ENCODE measurements at regions not wholly inside any gene's neighbourhood (a gene's known extent, or its start where the extent isn't known, plus 50 kb on each side); places are given as distances from the start of the nearest gene placed in this dataset.

DNA sequence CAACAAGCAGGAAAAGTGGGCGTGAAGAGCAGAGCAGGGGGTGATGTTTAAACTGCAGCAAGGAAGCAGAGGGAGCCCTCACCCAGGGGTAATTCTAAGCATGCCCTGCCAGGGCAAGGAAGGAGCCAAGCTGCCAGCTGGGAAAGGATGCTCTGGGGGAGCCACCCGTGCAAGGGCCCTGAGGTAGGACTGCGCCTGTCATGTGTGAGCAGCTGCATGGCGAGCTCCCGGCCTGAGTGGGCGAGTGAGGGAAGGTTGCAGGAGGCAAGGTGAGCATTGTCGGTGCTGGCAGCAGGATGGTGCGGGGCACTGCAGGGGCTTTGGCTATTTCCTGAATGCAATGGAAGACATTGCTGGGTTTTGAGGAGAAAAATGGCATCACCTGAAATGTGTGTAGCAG lies 107.2 kb downstream of the COPS8 start:
- Histone ChIP-seq H3K14ac (ENCODE audit: low read length) (no peak overlapping the region), H3K36me3 (ENCODE audit: control insufficient read depth in 1 of 2, insufficient read depth in 2 of 2, low read length in 2 of 2) (no peaks in the 10 kb centered on the region), H3K4me2 (ENCODE audit: low read length) (no peak overlapping the region), H4K91ac (ENCODE audit: low read depth, low read length) (peak overlapping the region; percentile 94), H4K8ac (ENCODE audit: low read depth, low read length) (peak overlapping the region; percentile 11), H3K9ac (ENCODE audit: low read length) (no peak overlapping the region), H2BK5ac (ENCODE audit: low read depth, low read length, poor library complexity) (no peak overlapping the region), H3K79me1 (ENCODE audit: low read length) (peaks cover 41% of the 10 kb centered on the region), H3K27ac (ENCODE audit: low read depth, low read length) (no peak overlapping the region), H3K9me3 (ENCODE audit: insufficient read depth, low read depth, low read length) (peaks cover 5% of the 10 kb centered on the region), H2BK120ac (ENCODE audit: insufficient read depth, low read length, poor library complexity) (peak overlapping the region; percentile 55), H2AK5ac (ENCODE audit: low read length) (peak overlapping the region; percentile 95), H3K4ac (ENCODE audit: low read depth, low read length) (no peak overlapping the region), H3K23ac (ENCODE audit: low read length) (no peak overlapping the region), H3K79me2 (ENCODE audit: control insufficient read depth, insufficient read depth, low read length, poor library complexity) (peaks cover 6% of the 10 kb centered on the region), H3K4me1 (ENCODE audit: control insufficient read depth in 1 of 2, insufficient read depth in 2 of 2, low read length in 2 of 2) (peaks cover 22 to 26% of the 10 kb centered on the region in 2 experiments), H3K18ac (ENCODE audit: low read length) (no peak overlapping the region), H4K12ac (ENCODE audit: low read depth, low read length) (no peak overlapping the region), H3K4me3 (ENCODE audit: low read depth, low read length) (no peak overlapping the region), H3K27me3 (ENCODE audit: insufficient read depth, low read length) (no peaks in the 10 kb centered on the region), H2AFZ (ENCODE audit: insufficient read depth, low read length, poor library complexity) (no peak overlapping the region), H2BK12ac (ENCODE audit: low read length) (peak overlapping the region; percentile 98)
- no peak for DNase-seq
- no CpG with 5 or more reads among the region's 8 CpGs for WGBS (ENCODE audit: extremely low coverage, insufficient coverage, insufficient read length)

DNA sequence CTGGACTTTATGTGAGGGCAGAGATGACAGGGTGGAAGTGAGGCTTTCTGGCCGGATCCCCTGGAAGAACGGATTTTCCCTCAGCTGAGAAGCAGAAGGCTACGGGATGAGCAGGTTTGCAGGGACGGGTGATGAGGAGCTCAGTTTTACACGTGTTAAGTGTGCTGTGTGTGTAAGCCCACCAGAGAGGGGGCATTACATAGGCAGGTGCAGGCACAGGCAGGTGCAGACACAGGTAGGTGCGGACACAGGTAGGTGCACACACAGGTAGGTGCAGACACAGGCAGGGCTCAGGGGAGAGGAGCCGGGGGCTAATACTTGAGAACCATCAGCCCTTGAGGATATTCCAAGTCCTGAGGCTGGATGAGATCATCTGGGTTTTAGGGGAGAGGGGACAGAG lies 107.7 kb downstream of the COPS8 start:
- no peak overlapping the region for H3K4me2 ChIP-seq (ENCODE audit: low read length)
- H3K27ac ChIP-seq (ENCODE audit: low read depth, low read length), result no peak overlapping the region
- H3K9ac ChIP-seq (ENCODE audit: low read length), result no peak overlapping the region
- WGBS (ENCODE audit: extremely low coverage, insufficient coverage, insufficient read length), result no CpG with 5 or more reads among the region's 7 CpGs
- peaks cover 6% of the 10 kb centered on the region for H3K79me2 ChIP-seq (ENCODE audit: control insufficient read depth, insufficient read depth, low read length, poor library complexity)
- no peak overlapping the region for H3K4me3 ChIP-seq (ENCODE audit: low read depth, low read length)
- peaks cover 22 to 26% of the 10 kb centered on the region in 2 experiments for H3K4me1 ChIP-seq (ENCODE audit: control insufficient read depth in 1 of 2, insufficient read depth in 2 of 2, low read length in 2 of 2)
- no peak overlapping the region for H2BK5ac ChIP-seq (ENCODE audit: low read depth, low read length, poor library complexity)
- H2BK12ac ChIP-seq (ENCODE audit: low read length), result peak overlapping the region; percentile 98
- no peak overlapping the region for H4K12ac ChIP-seq (ENCODE audit: low read depth, low read length)
- H2AK5ac ChIP-seq (ENCODE audit: low read length), result peak overlapping the region; percentile 95
- H3K23ac ChIP-seq (ENCODE audit: low read length), result no peak overlapping the region
- H4K8ac ChIP-seq (ENCODE audit: low read depth, low read length), result peak overlapping the region; percentile 11
- peaks cover 41% of the 10 kb centered on the region for H3K79me1 ChIP-seq (ENCODE audit: low read length)
- no peak for DNase-seq
- no peak overlapping the region for H2AFZ ChIP-seq (ENCODE audit: insufficient read depth, low read length, poor library complexity)
- peak overlapping the region; percentile 35 for H2BK120ac ChIP-seq (ENCODE audit: insufficient read depth, low read length, poor library complexity)
- H3K14ac ChIP-seq (ENCODE audit: low read length), result peak overlapping the region; percentile 27
- H3K18ac ChIP-seq (ENCODE audit: low read length), result no peak overlapping the region
- H3K36me3 ChIP-seq (ENCODE audit: control insufficient read depth in 1 of 2, insufficient read depth in 2 of 2, low read length in 2 of 2), result no peaks in the 10 kb centered on the region
- H4K91ac ChIP-seq (ENCODE audit: low read depth, low read length), result peak overlapping the region; percentile 94
- no peaks in the 10 kb centered on the region for H3K27me3 ChIP-seq (ENCODE audit: insufficient read depth, low read length)
- H3K9me3 ChIP-seq (ENCODE audit: insufficient read depth, low read depth, low read length), result peaks cover 5% of the 10 kb centered on the region
- no peak overlapping the region for H3K4ac ChIP-seq (ENCODE audit: low read depth, low read length)

DNA sequence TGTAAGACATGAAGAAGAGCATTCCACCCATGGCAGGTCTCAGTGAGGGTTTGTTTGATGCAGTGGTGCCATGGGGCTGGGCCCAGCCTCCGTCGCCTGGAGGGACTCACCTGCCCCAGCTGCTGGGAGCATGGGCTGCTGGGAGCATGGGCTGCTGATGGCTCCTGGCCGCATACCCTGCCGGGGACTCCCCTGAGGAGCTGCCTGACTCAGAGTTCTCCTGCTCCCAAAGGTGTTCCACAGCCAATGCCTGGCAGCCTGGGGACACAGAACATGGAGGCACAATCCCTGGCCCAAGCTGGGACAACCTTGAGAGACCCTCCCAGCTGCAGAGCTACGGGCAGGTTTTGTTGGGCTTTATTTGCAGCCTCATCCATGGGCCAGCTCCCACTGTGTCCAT lies 108.4 kb downstream of the COPS8 start:
- H3K9ac ChIP-seq (ENCODE audit: low read length), result no peak overlapping the region
- H3K27ac ChIP-seq (ENCODE audit: low read depth, low read length), result peak overlapping the region; percentile 6
- WGBS (ENCODE audit: extremely low coverage, insufficient coverage, insufficient read length), result no CpG with 5 or more reads among the region's 5 CpGs
- H3K4ac ChIP-seq (ENCODE audit: low read depth, low read length), result peak overlapping the region; percentile 38
- no peak overlapping the region for H3K4me2 ChIP-seq (ENCODE audit: low read length)
- H3K79me2 ChIP-seq (ENCODE audit: control insufficient read depth, insufficient read depth, low read length, poor library complexity), result peaks cover 6% of the 10 kb centered on the region
- peak overlapping the region; percentile 94 for H4K91ac ChIP-seq (ENCODE audit: low read depth, low read length)
- peak overlapping the region; percentile 10 for H2AFZ ChIP-seq (ENCODE audit: insufficient read depth, low read length, poor library complexity)
- peak overlapping the region; percentile 7 for H3K18ac ChIP-seq (ENCODE audit: low read length)
- peak overlapping the region; percentile 47 for H2BK5ac ChIP-seq (ENCODE audit: low read depth, low read length, poor library complexity)
- peak overlapping the region; percentile 8 for H4K8ac ChIP-seq (ENCODE audit: low read depth, low read length)
- no peak overlapping the region for H4K12ac ChIP-seq (ENCODE audit: low read depth, low read length)
- DNase-seq, result no peak
- H3K4me3 ChIP-seq (ENCODE audit: low read depth, low read length), result no peak overlapping the region
- no peaks in the 10 kb centered on the region for H3K27me3 ChIP-seq (ENCODE audit: insufficient read depth, low read length)
- peak overlapping the region; percentile 36 for H2BK120ac ChIP-seq (ENCODE audit: insufficient read depth, low read length, poor library complexity)
- H3K9me3 ChIP-seq (ENCODE audit: insufficient read depth, low read depth, low read length), result peaks cover 5% of the 10 kb centered on the region
- no peaks in the 10 kb centered on the region for H3K36me3 ChIP-seq (ENCODE audit: control insufficient read depth in 1 of 2, insufficient read depth in 2 of 2, low read length in 2 of 2)
- peaks cover 41% of the 10 kb centered on the region for H3K79me1 ChIP-seq (ENCODE audit: low read length)
- no peak overlapping the region for H3K23ac ChIP-seq (ENCODE audit: low read length)
- peak overlapping the region; percentile 98 for H2BK12ac ChIP-seq (ENCODE audit: low read length)
- H2AK5ac ChIP-seq (ENCODE audit: low read length), result peak overlapping the region; percentile 95
- H3K4me1 ChIP-seq (ENCODE audit: control insufficient read depth in 1 of 2, insufficient read depth in 2 of 2, low read length in 2 of 2), result peaks cover 22 to 26% of the 10 kb centered on the region in 2 experiments
- H3K14ac ChIP-seq (ENCODE audit: low read length), result peak overlapping the region; percentile 33

DNA sequence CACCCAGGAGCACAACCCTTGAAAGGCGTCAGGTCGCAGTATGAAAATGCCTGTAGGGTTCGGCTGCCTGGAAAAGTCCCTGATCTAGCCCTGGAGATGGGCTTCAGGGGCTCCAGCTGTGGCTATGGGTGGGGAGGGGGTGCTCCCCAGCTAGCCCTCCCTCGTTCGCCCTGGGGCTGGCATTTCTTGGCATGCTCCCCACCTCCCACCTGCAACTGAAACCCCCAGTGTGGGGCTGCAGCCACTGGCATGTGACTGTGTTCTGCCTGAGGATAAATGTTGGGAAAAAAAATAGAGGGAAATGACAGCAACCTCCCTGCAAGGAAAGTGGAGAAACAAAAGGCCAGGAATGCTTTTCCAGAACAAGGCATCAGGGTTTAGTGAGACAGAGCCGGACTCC lies 109.2 kb downstream of the COPS8 start:
- H2AK5ac ChIP-seq (ENCODE audit: low read length), result peak overlapping the region; percentile 61
- peaks cover 47% of the 10 kb centered on the region for H3K79me1 ChIP-seq (ENCODE audit: low read length)
- no peak overlapping the region for H3K9ac ChIP-seq (ENCODE audit: low read length)
- no peak overlapping the region for H3K23ac ChIP-seq (ENCODE audit: low read length)
- H2BK12ac ChIP-seq (ENCODE audit: low read length), result peak overlapping the region; percentile 98
- peak overlapping the region; percentile 54 for H3K14ac ChIP-seq (ENCODE audit: low read length)
- peak overlapping the region; percentile 57 for H3K18ac ChIP-seq (ENCODE audit: low read length)
- no peak overlapping the region for H4K12ac ChIP-seq (ENCODE audit: low read depth, low read length)
- no CpG with 5 or more reads among the region's 6 CpGs for WGBS (ENCODE audit: extremely low coverage, insufficient coverage, insufficient read length)
- peaks cover 9% of the 10 kb centered on the region for H3K79me2 ChIP-seq (ENCODE audit: control insufficient read depth, insufficient read depth, low read length, poor library complexity)
- H3K36me3 ChIP-seq (ENCODE audit: control insufficient read depth in 1 of 2, insufficient read depth in 2 of 2, low read length in 2 of 2), result no peaks in the 10 kb centered on the region
- no peaks in the 10 kb centered on the region for H3K27me3 ChIP-seq (ENCODE audit: insufficient read depth, low read length)
- peak overlapping the region; percentile 69 for H2BK120ac ChIP-seq (ENCODE audit: insufficient read depth, low read length, poor library complexity)
- no peak overlapping the region for H3K4me3 ChIP-seq (ENCODE audit: low read depth, low read length)
- H2AFZ ChIP-seq (ENCODE audit: insufficient read depth, low read length, poor library complexity), result no peak overlapping the region
- H4K8ac ChIP-seq (ENCODE audit: low read depth, low read length), result peak overlapping the region; percentile 69
- peak overlapping the region; percentile 38 for H3K4ac ChIP-seq (ENCODE audit: low read depth, low read length)
- peak overlapping the region; percentile 47 for H2BK5ac ChIP-seq (ENCODE audit: low read depth, low read length, poor library complexity)
- H3K4me1 ChIP-seq (ENCODE audit: control insufficient read depth in 1 of 2, insufficient read depth in 2 of 2, low read length in 2 of 2), result peaks cover 25 to 30% of the 10 kb centered on the region in 2 experiments
- H3K4me2 ChIP-seq (ENCODE audit: low read length), result no peak overlapping the region
- peaks cover 10% of the 10 kb centered on the region for H3K9me3 ChIP-seq (ENCODE audit: insufficient read depth, low read depth, low read length)
- no peak for DNase-seq
- H3K27ac ChIP-seq (ENCODE audit: low read depth, low read length), result peak overlapping the region; percentile 61
- peak overlapping the region; percentile 94 for H4K91ac ChIP-seq (ENCODE audit: low read depth, low read length)
